ENCODE measurements at regions not wholly inside any gene's neighbourhood (a gene's known extent, or its start where the extent isn't known, plus 50 kb on each side); places are given as distances from the start of the nearest gene placed in this dataset.

- no peaks in the 10 kb centered on the region for H3K36me3 ChIP-seq (ENCODE audit: control insufficient read depth in 4 of 4, insufficient read depth in 3 of 4, low read depth in 1 of 4, low read length in 3 of 4)
- DNase-seq (ENCODE audit: low spot score) = no peak
- H3K27me3 ChIP-seq (ENCODE audit: control insufficient read depth in 4 of 4, insufficient read depth in 4 of 4, low read length in 3 of 4) = no peaks in the 10 kb centered on the region
- H3K27ac ChIP-seq (ENCODE audit: low read depth in 1 of 2, low read length in 2 of 2) = no peak overlapping the region
- no peaks in the 10 kb centered on the region for H3K9me3 ChIP-seq (ENCODE audit: control insufficient read depth in 4 of 4, low read length in 3 of 4)
- H3K9ac ChIP-seq (ENCODE audit: low read depth in 1 of 2, low read length in 2 of 2) = no peak overlapping the region
- no peaks in the 10 kb centered on the region for H3K4me1 ChIP-seq (ENCODE audit: control insufficient read depth in 4 of 4, insufficient read depth in 4 of 4, low read length in 3 of 4)
- no peak for TF ChIP-seq JUND (IDR thresholded peaks at IDR 0.05)
- no peak for TF ChIP-seq GABPA (IDR thresholded peaks at IDR 0.05 in 1 of 2, conservative IDR thresholded peaks at IDR 0.05 in 1 of 2)
- no peak for TF ChIP-seq MAX (IDR thresholded peaks at IDR 0.05)
- no peak for TF ChIP-seq NR2F2 (IDR thresholded peaks at IDR 0.05)
- TF ChIP-seq SP1 (IDR thresholded peaks at IDR 0.05) = no peak
- TF ChIP-seq FOXA2 (IDR thresholded peaks at IDR 0.05) = no peak
- no peak for TF ChIP-seq ZBTB33 (IDR thresholded peaks at IDR 0.05)
- no peak for TF ChIP-seq HNF4A (conservative IDR thresholded peaks at IDR 0.05)
- TF ChIP-seq RAD21 (IDR thresholded peaks at IDR 0.05) = no peak
- no peak for TF ChIP-seq TAF1 (conservative IDR thresholded peaks at IDR 0.05)
- no peak for TF ChIP-seq RXRA (IDR thresholded peaks at IDR 0.05)
- TF ChIP-seq YY1 (IDR thresholded peaks at IDR 0.05) = no peak
- no peak for TF ChIP-seq HNF4G (IDR thresholded peaks at IDR 0.05)
- TF ChIP-seq FOXA1 (IDR thresholded peaks at IDR 0.05) = no peak
- no peak for TF ChIP-seq CTCF (IDR thresholded peaks at IDR 0.05; ENCODE audit: low read depth, low read length, missing input control)
- no peak for TF ChIP-seq ATF3 (IDR thresholded peaks at IDR 0.05)
- TF ChIP-seq REST (IDR thresholded peaks at IDR 0.05) = no peak
- H3K4me3 ChIP-seq (ENCODE audit: low read depth in 1 of 3, low read length in 3 of 3) = no peak overlapping the region
Measured at GRCh38 chr20:6496874-6497273, 270.6 kb upstream of the BMP2 start.

- Histone ChIP-seq H3K36me3 (ENCODE audit: control insufficient read depth in 4 of 4, insufficient read depth in 3 of 4, low read depth in 1 of 4, low read length in 3 of 4) (no peaks in the 10 kb centered on the region), H3K27ac (ENCODE audit: low read depth in 1 of 2, low read length in 2 of 2) (no peak overlapping the region), H3K4me1 (ENCODE audit: control insufficient read depth in 4 of 4, insufficient read depth in 4 of 4, low read length in 3 of 4) (no peaks in the 10 kb centered on the region), H3K9ac (ENCODE audit: low read depth in 1 of 2, low read length in 2 of 2) (no peak overlapping the region), H3K9me3 (ENCODE audit: control insufficient read depth in 4 of 4, low read length in 3 of 4) (no peaks in the 10 kb centered on the region), H3K4me3 (ENCODE audit: low read depth in 1 of 3, low read length in 3 of 3) (no peak overlapping the region), H3K27me3 (ENCODE audit: control insufficient read depth in 4 of 4, insufficient read depth in 4 of 4, low read length in 3 of 4) (no peaks in the 10 kb centered on the region)
- no peak for TF ChIP-seq CTCF (IDR thresholded peaks at IDR 0.05; ENCODE audit: low read depth, low read length, missing input control)
- TF ChIP-seq SP1 (IDR thresholded peaks at IDR 0.05) = no peak
- TF ChIP-seq ZBTB33 (IDR thresholded peaks at IDR 0.05) = no peak
- no peak for TF ChIP-seq RXRA (IDR thresholded peaks at IDR 0.05)
- no peak for TF ChIP-seq MAX (IDR thresholded peaks at IDR 0.05)
- DNase-seq (ENCODE audit: low spot score) = no peak
- 77% methylated on average over 1 of the region's 1 CpG for WGBS
Measured at GRCh38 chr20:6495907-6496306, 271.6 kb upstream of the BMP2 start.
